PC-3 (cell line): ENCODE measurements at regions not wholly inside any gene's neighbourhood (a gene's known extent, or its start where the extent isn't known, plus 50 kb on each side); places are given as distances from the start of the nearest gene placed in this dataset.

ENCODE experiments used
- ATAC-seq: fragments of 200-7000 bp; cut with Tn5 transposase; 2 replicates; pipeline ENCODE4 v1.9.1; 2020; ENCODE audit warnings: mild to moderate bottlenecking, moderate library complexity
- BruUV-seq: library from RNA; stranded (reverse); fragments of 400-500 nt; replicated peaks from 2 replicates; lab custom pipeline; 2021; lab: Mats Ljungman, UMichigan
- CTCF ChIA-PET: fragments of 300-600 bp; sonication (Branson Sonifier 250); formaldehyde crosslinking; loops from one replicate; lab custom pipeline; 2022; ENCODE audit warnings: antibody characterized with exemption; lab: Charles Lee
- POLR2A ChIA-PET: fragments of 300-600 bp; sonication (Branson Sonifier 250); formaldehyde crosslinking; loops from one replicate; lab custom pipeline; 2022; ENCODE audit warnings: antibody characterized with exemption; ENCODE audit not compliant: unreplicated experiment; lab: Charles Lee
- DNase-seq: peaks from one replicate; pipeline ENCODE4 v3.0.0-alpha.2; 2015
- H2AFZ ChIP-seq: fragments of 300-600 bp; sonication (generic); 2 replicates; pipeline ENCODE4 v1.6.0; 2016; ENCODE audit warnings: antibody characterized with exemption, low read length
- H3F3A ChIP-seq: fragments of 300-600 bp; sonication (generic); one replicate; pipeline ENCODE4 v1.6.0; 2017; ENCODE audit warnings: antibody characterized with exemption, low read length, control low read depth, mild to moderate bottlenecking; ENCODE audit not compliant: unreplicated experiment
- H3K27ac ChIP-seq: fragments of 300-600 bp; sonication (generic); 2 replicates; pipeline ENCODE4 v1.5.1; 2016; ENCODE audit warnings: mild to moderate bottlenecking, low read length
- H3K27me3 ChIP-seq: fragments of 300-600 bp; sonication (generic); 2 replicates; pipeline ENCODE4 v1.6.1; 2016; ENCODE audit warnings: low read length, mixed read lengths
- H3K36me3 ChIP-seq: fragments of 300-600 bp; sonication (generic); 2 replicates; pipeline ENCODE4 v1.6.1; 2016; ENCODE audit warnings: low read depth, mixed run types, low read length, mixed read lengths
- H3K4me1 ChIP-seq: fragments of 300-600 bp; sonication (generic); 2 replicates; pipeline ENCODE4 v1.5.1; 2016; ENCODE audit warnings: low read length; ENCODE audit not compliant: insufficient read depth
- H3K4me2 ChIP-seq: fragments of 300-600 bp; sonication (generic); 2 replicates; pipeline ENCODE4 v1.6.0; 2016; ENCODE audit warnings: low read length
- H3K4me3 ChIP-seq: fragments of 300-600 bp; sonication (generic); 2 replicates; pipeline ENCODE4 v1.5.1; 2016; ENCODE audit warnings: mild to moderate bottlenecking, low read length, mixed read lengths
- H3K79me2 ChIP-seq: fragments of 300-600 bp; sonication (generic); 2 replicates; pipeline ENCODE4 v1.6.1; 2017; ENCODE audit warnings: low read length, mixed read lengths
- H3K9ac ChIP-seq: fragments of 300-600 bp; sonication (generic); 2 replicates; pipeline ENCODE4 v1.6.0; 2016; ENCODE audit warnings: mild to moderate bottlenecking, low read length
- H3K9me2 ChIP-seq: fragments of 300-600 bp; sonication (generic); replicated peaks from 2 replicates; pipeline ENCODE4 v1.6.1; 2016; ENCODE audit warnings: mixed run types, low read length, mixed read lengths
- H3K9me3 ChIP-seq: fragments of 300-600 bp; sonication (generic); 2 replicates; pipeline ENCODE4 v1.6.1; 2016; ENCODE audit warnings: low read length, mixed read lengths
- H4K20me1 ChIP-seq: fragments of 300-600 bp; sonication (generic); 2 replicates; pipeline ENCODE4 v1.6.1; 2016; ENCODE audit warnings: low read length, mixed read lengths
- CTCF ChIP-seq: fragments of 300-600 bp; sonication (generic); conservative IDR thresholded peaks from 2 replicates; pipeline ENCODE4 v1.5.1; 2017; ENCODE audit warnings: antibody characterized with exemption, low read depth, mild to moderate bottlenecking, low read length
- EZH2 ChIP-seq: fragments of 300-600 bp; sonication (generic); IDR thresholded peaks from one replicate; pipeline ENCODE4 v1.6.1; 2017; ENCODE audit warnings: antibody characterized with exemption, mild to moderate bottlenecking, low read length; ENCODE audit not compliant: unreplicated experiment
- EZH2phosphoT487 ChIP-seq: fragments of 300-600 bp; sonication (generic); IDR thresholded peaks from 2 replicates; pipeline ENCODE4 v1.6.1; 2018; ENCODE audit warnings: mild to moderate bottlenecking, antibody characterized with exemption, low read length, borderline replicate concordance
- intact Hi-C: fragments of 100-400 bp; cut with micrococcal nuclease; formaldehyde crosslinking; loops from 2 replicates; pipeline ENCODE4 v1.9.0; 2023

GRCh38 chr10:28940158-28940888, 263.0 kb downstream of the BAMBI start:
- no peak overlapping the region for H3K4me2 ChIP-seq
- no peaks in the 10 kb centered on the region for H3K36me3 ChIP-seq
- no peaks in the 10 kb centered on the region for H3K27me3 ChIP-seq
- POLR2A ChIA-PET, result no interaction called here
- peaks cover 11% of the 10 kb centered on the region for H3K4me1 ChIP-seq
- no TSS peak for BruUV-seq
- no peaks in the 10 kb centered on the region for H3F3A ChIP-seq
- ATAC-seq, result no peak
- CTCF ChIA-PET, result no interaction called here
- H3K9ac ChIP-seq, result no peak overlapping the region
- H2AFZ ChIP-seq, result no peak overlapping the region
- no peaks in the 10 kb centered on the region for H3K9me2 ChIP-seq
- no peak overlapping the region for H3K4me3 ChIP-seq
- intact Hi-C loops, result no loop called here
- H3K79me2 ChIP-seq, result no peaks in the 10 kb centered on the region
- TF ChIP-seq CTCF, result no peak
- TF ChIP-seq EZH2phosphoT487, result no peak
- TF ChIP-seq EZH2, result no peak
- no peaks in the 10 kb centered on the region for H3K9me3 ChIP-seq
- no peaks in the 10 kb centered on the region for H4K20me1 ChIP-seq
- no peak overlapping the region for H3K27ac ChIP-seq
- no peak for DNase-seq

DNA sequence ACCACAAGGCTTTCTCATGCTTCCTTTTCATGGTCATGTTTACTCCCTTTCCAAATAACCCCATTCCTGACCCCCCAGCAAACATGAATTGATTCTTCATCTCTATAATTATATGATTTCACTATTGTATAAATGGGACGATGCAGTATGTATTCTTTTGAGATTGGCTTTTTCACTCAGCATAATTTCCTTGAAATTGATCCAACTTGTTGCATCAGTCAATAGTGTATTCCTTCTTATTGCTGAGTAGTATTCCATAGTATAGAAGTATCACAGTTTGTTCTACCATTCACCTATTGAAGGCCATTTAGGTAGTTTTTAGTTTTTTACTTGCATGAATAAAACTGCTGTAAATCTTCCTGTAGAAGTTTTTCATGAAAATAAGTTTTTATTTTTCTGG, 264.7 kb downstream of the BAMBI start:
- no peak overlapping the region for H3K27ac ChIP-seq
- no peak for TF ChIP-seq EZH2phosphoT487
- TF ChIP-seq CTCF, result no peak
- TF ChIP-seq EZH2, result no peak
- DNase-seq, result no peak
- H3K9me3 ChIP-seq, result no peaks in the 10 kb centered on the region
- no peaks in the 10 kb centered on the region for H4K20me1 ChIP-seq
- H3K9ac ChIP-seq, result no peak overlapping the region
- no TSS peak for BruUV-seq
- H3K4me2 ChIP-seq, result no peak overlapping the region
- no peaks in the 10 kb centered on the region for H3K9me2 ChIP-seq
- no peaks in the 10 kb centered on the region for H3K36me3 ChIP-seq
- H3K79me2 ChIP-seq, result no peaks in the 10 kb centered on the region
- H3K4me1 ChIP-seq, result peaks cover 12% of the 10 kb centered on the region
- CTCF ChIA-PET, result no interaction called here
- POLR2A ChIA-PET, result no interaction called here
- no peaks in the 10 kb centered on the region for H3F3A ChIP-seq
- no peaks in the 10 kb centered on the region for H3K27me3 ChIP-seq
- H3K4me3 ChIP-seq, result no peak overlapping the region
- intact Hi-C loops, result no loop called here
- no peak for ATAC-seq
- no peak overlapping the region for H2AFZ ChIP-seq

- no peaks in the 10 kb centered on the region for H3K9me3 ChIP-seq
- no peak overlapping the region for H3K4me3 ChIP-seq
- H3K4me1 ChIP-seq, result peaks cover 19% of the 10 kb centered on the region
- H4K20me1 ChIP-seq, result no peaks in the 10 kb centered on the region
- no peak overlapping the region for H3K27ac ChIP-seq
- no peaks in the 10 kb centered on the region for H3F3A ChIP-seq
- ChIA-PET POLR2A (no interaction called here), CTCF (no interaction called here)
- TF ChIP-seq CTCF, result no peak
- TF ChIP-seq EZH2phosphoT487, result no peak
- no peak for TF ChIP-seq EZH2
- no TSS peak for BruUV-seq
- intact Hi-C loops, result no loop called here
- no peak overlapping the region for H3K4me2 ChIP-seq
- H3K9me2 ChIP-seq, result no peaks in the 10 kb centered on the region
- H3K36me3 ChIP-seq, result no peaks in the 10 kb centered on the region
- ATAC-seq, result no peak
- no peak overlapping the region for H2AFZ ChIP-seq
- H3K9ac ChIP-seq, result no peak overlapping the region
- H3K27me3 ChIP-seq, result no peaks in the 10 kb centered on the region
- no peaks in the 10 kb centered on the region for H3K79me2 ChIP-seq
- no peak for DNase-seq
These were observed 268.6 kb downstream of the BAMBI start for GRCh38 chr10:28945959-28946358.
